ENCODE measurements at regions not wholly inside any gene's neighbourhood (a gene's known extent, or its start where the extent isn't known, plus 50 kb on each side); places are given as distances from the start of the nearest gene placed in this dataset.
"Not testable (repeated sequence)": the region's sequence is repeated elsewhere in the genome, so short reads cannot be mapped to it uniquely, and the experiment has no call there.

DNA sequence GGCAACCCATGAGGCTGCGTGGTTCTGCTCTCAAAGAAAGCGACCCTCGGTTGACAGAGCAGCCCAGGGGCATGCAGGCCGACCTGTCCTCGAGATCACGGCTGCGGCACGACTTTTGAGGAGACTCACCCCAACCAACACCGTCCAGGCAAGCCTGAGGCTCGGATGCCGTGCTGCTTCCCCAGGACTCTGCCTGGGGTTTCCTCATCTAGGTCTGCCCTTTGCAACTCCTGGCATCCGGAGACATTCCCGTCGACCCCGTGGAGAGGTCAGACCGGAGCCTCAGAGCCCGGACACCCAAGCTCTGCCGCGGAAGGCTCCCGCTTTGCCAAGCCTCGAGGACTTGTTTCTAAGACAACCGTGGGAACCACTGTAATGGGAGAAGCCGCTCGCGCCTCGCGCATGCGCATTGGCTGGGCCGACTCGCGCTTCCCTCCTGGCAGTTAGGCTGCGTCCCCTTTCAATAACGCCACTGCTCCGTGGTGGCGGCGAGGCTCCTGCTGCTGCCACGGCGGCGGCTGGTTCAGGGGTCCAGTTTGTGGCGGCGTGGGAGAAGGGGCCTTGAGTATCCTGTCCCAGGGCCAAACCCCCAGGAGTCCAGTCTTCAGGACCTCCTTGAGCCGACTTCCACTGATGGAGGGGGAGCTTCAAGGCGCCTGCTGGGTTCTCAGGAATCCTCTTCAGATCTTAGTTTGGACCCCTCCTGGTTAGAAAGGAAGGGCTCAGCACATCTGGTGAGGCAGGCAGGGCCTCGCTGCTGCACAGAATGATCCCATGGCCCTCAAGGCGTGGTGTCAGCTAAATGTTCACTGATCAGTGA, 101.7 kb upstream of the ZNF337 start:
- not testable (repeated sequence) for H3K27ac ChIP-seq, H3K36me3 ChIP-seq, H3K4me3 ChIP-seq, DNase-seq, H3K9me3 ChIP-seq, H3K4me1 ChIP-seq, H3K27me3 ChIP-seq
- WGBS, 2 donors: no CpG with 5 or more reads among the region's 45 CpGs
- ATAC-seq (ENCODE audit: low FRiP score in 2 of 2): peak in 1 of 2 donors; percentile 56

DNA sequence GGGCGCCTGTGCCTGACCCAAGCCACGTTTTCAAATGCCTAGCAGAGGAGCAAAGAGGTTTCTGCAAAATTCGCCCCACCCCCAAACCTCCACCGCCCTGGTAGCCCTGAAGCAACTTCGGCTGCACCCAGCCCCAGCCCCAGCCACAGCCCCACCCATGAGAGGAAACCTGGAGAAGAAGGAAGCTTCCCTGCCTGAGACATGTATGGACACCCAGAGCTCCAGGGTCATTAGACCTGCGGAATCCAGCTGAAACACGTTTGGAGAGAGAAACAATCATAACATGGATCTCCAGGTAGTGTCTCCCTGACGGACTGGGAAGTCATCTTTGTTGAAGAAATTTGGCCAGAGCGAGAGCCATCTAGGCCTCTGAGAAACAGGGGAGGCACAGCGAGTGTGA, 100.4 kb upstream of the ZNF337 start:
- not testable (repeated sequence) for H3K4me3 ChIP-seq; H3K4me1 ChIP-seq; H3K36me3 ChIP-seq; H3K9me3 ChIP-seq; ATAC-seq (ENCODE audit: low FRiP score in 2 of 2); DNase-seq; H3K27ac ChIP-seq; H3K27me3 ChIP-seq
- WGBS, 2 donors: no CpG with 5 or more reads among the region's 10 CpGs

DNA sequence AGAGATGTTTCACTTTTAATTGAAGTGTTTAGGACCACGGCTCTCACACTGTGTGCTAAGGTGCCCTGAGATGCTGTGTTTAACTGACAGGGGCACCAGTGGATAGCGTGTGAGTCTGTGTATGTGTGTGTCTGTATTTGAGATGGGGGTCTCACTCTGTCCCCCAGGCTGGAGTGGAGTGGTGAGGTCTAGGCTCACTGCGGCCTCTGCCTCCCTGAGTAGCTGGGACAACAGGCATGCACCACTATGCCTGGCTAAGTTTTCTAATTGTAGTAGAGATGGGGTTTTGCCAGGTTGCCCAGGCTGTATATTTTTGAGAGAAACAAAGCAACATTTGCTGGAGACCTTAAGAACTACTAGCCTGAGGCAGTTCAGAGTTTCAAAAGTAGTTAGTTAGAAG, 80.6 kb upstream of the ZNF337 start:
- not testable (repeated sequence) for H3K27ac ChIP-seq; H3K9me3 ChIP-seq; H3K27me3 ChIP-seq; H3K4me1 ChIP-seq; H3K4me3 ChIP-seq; DNase-seq; H3K36me3 ChIP-seq; ATAC-seq (ENCODE audit: low FRiP score in 2 of 2)
- WGBS, 2 donors: 78 to 84% methylated on average over 3 of the region's 3 CpGs

DNA sequence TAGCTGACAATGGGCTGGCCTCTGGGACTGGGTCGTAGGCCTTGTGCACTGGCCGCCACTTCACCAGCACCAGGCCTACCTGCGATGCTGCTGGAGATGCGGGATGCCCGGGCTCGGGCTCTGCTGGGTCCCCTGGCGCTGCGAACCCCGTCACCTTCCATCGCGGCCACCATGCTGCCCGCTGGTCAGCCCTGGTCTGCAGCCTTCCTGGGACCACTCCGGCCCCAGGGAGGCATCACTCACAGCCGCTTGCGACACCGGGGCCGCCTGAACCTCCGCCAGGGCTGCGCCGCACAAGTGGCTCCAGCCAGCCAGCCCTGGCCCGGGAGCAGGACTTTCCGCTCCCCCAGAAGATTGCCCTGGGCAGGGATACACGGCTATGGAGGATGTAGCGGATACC, 78.1 kb upstream of the ZNF337 start:
- H3K4me1 ChIP-seq; ATAC-seq (ENCODE audit: low FRiP score in 2 of 2); H3K27me3 ChIP-seq; H3K9me3 ChIP-seq; H3K36me3 ChIP-seq; H3K27ac ChIP-seq; H3K4me3 ChIP-seq: not testable (repeated sequence)
- peak in 1 of 2 donors; percentile 85 for DNase-seq
- WGBS, 2 donors: 79 to 91% methylated on average over 20 to 24 of the region's 24 CpGs

DNA sequence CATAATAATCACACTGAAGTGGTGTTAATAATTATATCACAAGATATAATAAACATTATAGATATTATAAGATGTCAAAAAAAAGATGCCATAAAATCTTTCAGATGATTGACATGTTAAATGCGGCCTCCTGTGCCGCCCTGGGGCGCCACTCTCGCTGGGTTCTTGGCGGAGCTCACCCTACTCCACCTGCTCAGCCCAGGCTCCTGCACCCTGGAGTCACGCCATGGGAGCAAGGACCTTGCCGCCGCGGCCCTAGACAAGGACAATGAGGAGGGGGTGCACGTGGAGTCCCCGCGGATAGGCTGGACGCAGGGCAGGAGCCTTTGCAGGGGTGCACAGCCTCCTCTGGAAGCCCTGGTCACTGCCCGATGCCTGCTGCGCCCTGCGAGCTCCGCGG, 77.5 kb upstream of the ZNF337 start:
- not testable (repeated sequence) for H3K27me3 ChIP-seq; H3K36me3 ChIP-seq; ATAC-seq (ENCODE audit: low FRiP score in 2 of 2); H3K4me3 ChIP-seq; H3K27ac ChIP-seq; H3K9me3 ChIP-seq; H3K4me1 ChIP-seq
- peak in 1 of 2 donors; percentile 79 for DNase-seq
- WGBS, 2 donors: 94 to 95% methylated on average over 10 to 12 of the region's 18 CpGs

DNA sequence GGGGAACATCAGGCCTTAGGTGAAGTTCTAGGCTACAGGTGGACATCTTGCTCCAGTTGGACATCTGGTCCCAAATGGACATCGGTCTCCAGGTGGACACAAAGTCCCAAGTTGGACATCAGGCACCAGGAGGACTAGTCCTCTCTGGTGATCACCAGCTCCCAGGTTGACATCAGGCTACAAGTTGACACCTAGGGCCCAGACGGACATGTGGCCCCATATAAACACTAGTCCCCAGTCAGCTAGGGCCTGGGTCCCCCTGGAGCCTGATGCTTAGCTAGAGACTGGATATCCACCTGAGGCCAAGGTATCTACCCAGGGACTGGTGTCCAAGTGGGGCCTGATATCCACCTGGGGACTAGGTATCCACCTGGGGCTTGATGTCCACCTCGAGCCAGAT, 75.8 kb upstream of the ZNF337 start:
- not testable (repeated sequence) for H3K4me1 ChIP-seq; H3K27ac ChIP-seq; DNase-seq; H3K36me3 ChIP-seq; H3K9me3 ChIP-seq; H3K4me3 ChIP-seq; ATAC-seq (ENCODE audit: low FRiP score in 2 of 2); H3K27me3 ChIP-seq
- WGBS, 2 donors: 89% methylated on average over 3 of the region's 3 CpGs; no CpG with 5 or more reads in 1 of the 2 donors

DNA sequence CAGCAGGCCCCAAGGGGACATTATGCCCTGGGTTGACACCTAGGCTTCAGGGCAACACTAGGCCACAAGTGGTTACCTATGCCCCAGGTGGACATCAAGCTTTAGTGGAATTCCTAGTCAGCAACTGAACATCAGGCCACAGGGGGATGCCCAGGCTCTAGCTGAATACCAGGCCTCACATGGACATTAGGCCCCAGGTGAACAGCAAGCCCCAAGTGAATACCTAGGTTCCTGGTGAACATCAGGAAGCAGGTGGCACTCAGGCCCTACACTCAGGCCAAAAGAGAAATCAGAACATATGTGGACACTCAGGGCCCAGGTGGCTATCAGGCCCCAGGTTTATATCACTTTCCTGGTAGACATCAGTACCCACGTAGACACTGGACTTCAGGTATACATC, 75.2 kb upstream of the ZNF337 start:
- 80% methylated on average over 1 of the region's 1 CpG; no CpG with 5 or more reads in 1 of the 2 donors for WGBS, 2 donors
- not testable (repeated sequence) for H3K27ac ChIP-seq; H3K4me1 ChIP-seq; H3K9me3 ChIP-seq; H3K4me3 ChIP-seq; DNase-seq; H3K27me3 ChIP-seq; H3K36me3 ChIP-seq; ATAC-seq (ENCODE audit: low FRiP score in 2 of 2)

DNA sequence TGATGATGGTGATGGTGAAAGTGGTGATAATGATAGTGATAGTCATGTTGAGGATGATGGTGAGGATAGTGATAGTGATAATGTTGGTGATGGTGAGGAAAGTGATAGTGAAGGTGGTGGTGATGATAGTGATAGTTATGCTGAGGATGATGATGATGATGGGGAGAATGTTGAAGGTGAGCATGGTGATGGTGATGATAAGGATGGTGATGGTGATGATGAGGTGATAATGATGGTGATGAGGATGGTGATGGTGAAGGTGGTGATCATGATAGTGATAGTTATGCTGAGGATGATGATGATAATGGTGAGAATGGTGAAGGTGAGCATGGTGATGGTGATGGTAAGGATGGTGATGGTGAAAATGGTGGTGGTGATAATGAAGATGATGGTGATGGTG, 64.9 kb upstream of the ZNF337 start:
- Histone ChIP-seq H3K9me3 (no peaks in the 10 kb centered on the region), H3K4me1 (no peaks in the 10 kb centered on the region), H3K36me3 (no peaks in the 10 kb centered on the region), H3K27ac (no peak overlapping the region), H3K4me3 (no peak overlapping the region), H3K27me3 (no peaks in the 10 kb centered on the region)
- DNase-seq (no peak), ATAC-seq (ENCODE audit: low FRiP score in 2 of 2) (no peak)
- TF ChIP-seq POLR2AphosphoS5 (IDR thresholded peaks at IDR 0.05) (no peak), POLR2A (IDR thresholded peaks at IDR 0.05) (no peak), EP300 (IDR thresholded peaks at IDR 0.05) (no peak)
- TF ChIP-seq, protein P1, sequence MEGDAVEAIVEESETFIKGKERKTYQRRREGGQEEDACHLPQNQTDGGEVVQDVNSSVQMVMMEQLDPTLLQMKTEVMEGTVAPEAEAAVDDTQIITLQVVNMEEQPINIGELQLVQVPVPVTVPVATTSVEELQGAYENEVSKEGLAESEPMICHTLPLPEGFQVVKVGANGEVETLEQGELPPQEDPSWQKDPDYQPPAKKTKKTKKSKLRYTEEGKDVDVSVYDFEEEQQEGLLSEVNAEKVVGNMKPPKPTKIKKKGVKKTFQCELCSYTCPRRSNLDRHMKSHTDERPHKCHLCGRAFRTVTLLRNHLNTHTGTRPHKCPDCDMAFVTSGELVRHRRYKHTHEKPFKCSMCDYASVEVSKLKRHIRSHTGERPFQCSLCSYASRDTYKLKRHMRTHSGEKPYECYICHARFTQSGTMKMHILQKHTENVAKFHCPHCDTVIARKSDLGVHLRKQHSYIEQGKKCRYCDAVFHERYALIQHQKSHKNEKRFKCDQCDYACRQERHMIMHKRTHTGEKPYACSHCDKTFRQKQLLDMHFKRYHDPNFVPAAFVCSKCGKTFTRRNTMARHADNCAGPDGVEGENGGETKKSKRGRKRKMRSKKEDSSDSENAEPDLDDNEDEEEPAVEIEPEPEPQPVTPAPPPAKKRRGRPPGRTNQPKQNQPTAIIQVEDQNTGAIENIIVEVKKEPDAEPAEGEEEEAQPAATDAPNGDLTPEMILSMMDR (IDR thresholded peaks at IDR 0.05): no peak

DNA sequence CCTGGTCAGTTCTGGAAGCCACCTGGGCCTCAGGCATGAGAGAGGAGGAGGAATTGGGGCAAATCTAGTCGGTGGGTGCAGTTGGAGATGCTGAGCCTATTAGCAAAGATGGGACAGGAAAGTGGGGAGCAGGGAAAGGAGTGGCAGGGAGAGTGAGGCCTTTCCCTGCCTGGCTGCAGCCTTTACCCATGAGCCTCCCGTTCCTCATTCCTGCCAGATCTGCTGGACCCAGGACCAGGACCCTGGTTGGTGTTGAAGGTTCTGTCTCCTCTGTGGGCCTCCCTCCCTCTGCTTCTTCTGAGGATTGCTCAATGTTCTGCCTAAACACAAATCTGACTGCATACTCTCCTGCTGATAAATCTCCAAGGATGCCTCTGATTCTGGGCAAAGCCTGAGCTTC, 64.4 kb upstream of the ZNF337 start:
- WGBS, 2 donors: 68 to 87% methylated on average over 2 of the region's 2 CpGs
- not testable (repeated sequence) for H3K9me3 ChIP-seq, H3K27me3 ChIP-seq

More for the DNA sequence above, 64.4 kb upstream of the ZNF337 start:
- not testable (repeated sequence) for H3K36me3 ChIP-seq; H3K4me1 ChIP-seq; ATAC-seq (ENCODE audit: low FRiP score in 2 of 2); DNase-seq; H3K27ac ChIP-seq; H3K4me3 ChIP-seq

Data from upper lobe of left lung (tissue), 6 donors.